HCT116 (cell line): ENCODE measurements at regions not wholly inside any gene's neighbourhood (a gene's known extent, or its start where the extent isn't known, plus 50 kb on each side); places are given as distances from the start of the nearest gene placed in this dataset.

Experiments
- EGR1 ChIP-seq: IDR thresholded peaks from 2 replicates; pipeline ENCODE4 v1.6.1; 2012; ENCODE audit warnings: low read depth
- EZH2 ChIP-seq: fragments of 200-600 bp; sonication (generic); IDR thresholded peaks from 2 replicates; pipeline ENCODE4 v1.6.1; 2017; ENCODE audit warnings: antibody characterized with exemption, mixed run types
- EZH2phosphoT487 ChIP-seq: fragments of 200-600 bp; IDR thresholded peaks from 2 replicates; pipeline ENCODE4 v1.6.1; 2018; ENCODE audit warnings: antibody characterized with exemption, borderline replicate concordance
- JUND ChIP-seq: IDR thresholded peaks from 2 replicates; pipeline ENCODE4 v1.6.1; 2012
- POLR2A ChIP-seq: IDR thresholded peaks from 2 replicates; pipeline ENCODE4 v1.7.0; 2011; ENCODE audit warnings: borderline replicate concordance; ENCODE audit not compliant: insufficient read depth, insufficient read length; ENCODE audit errors: extremely low read depth
- POLR2AphosphoS5 ChIP-seq: IDR thresholded peaks from 2 replicates; pipeline ENCODE4 v1.6.1; 2011; ENCODE audit warnings: mild to moderate bottlenecking, low read depth, low read length, moderate library complexity
- SIN3A ChIP-seq: IDR thresholded peaks from 2 replicates; pipeline ENCODE4 v1.6.1; 2012; ENCODE audit warnings: low read depth
- SRF ChIP-seq: IDR thresholded peaks from 2 replicates; pipeline ENCODE4 v1.6.1; 2012; ENCODE audit warnings: low read depth
- ZFX ChIP-seq: fragments of 450-650 bp; IDR thresholded peaks from 2 replicates; pipeline ENCODE4 v1.6.1; 2017
- ZNF274 ChIP-seq: fragments of 200-500 bp; sonication (Bioruptor generic); IDR thresholded peaks from 2 replicates; pipeline ENCODE4 v1.6.1; 2014; ENCODE audit warnings: mild to moderate bottlenecking, low read depth, low read length, inconsistent platforms
- TF ChIP-seq, protein P1 (sequence below), 3 experiments: fragments of 200-600 bp in 1 of 3; sonication (generic) in 1 of 3; IDR thresholded peaks in 2 of 3; conservative IDR thresholded peaks in 1 of 3; 2 replicates each; pipeline ENCODE4 v1.5.1; 2012 to 2017; ENCODE audit warnings: low read depth in 2 of 3, low read length in 2 of 3, antibody characterized with exemption in 1 of 3, borderline replicate concordance in 1 of 3, control low read depth in 1 of 3, mild to moderate bottlenecking in 1 of 3, mixed read lengths in 1 of 3, mixed run types in 1 of 3, moderate library complexity in 1 of 3; ENCODE audit not compliant: insufficient read depth in 1 of 3
- TF ChIP-seq, protein P2 (sequence below): IDR thresholded peaks from 2 replicates; pipeline ENCODE4 v1.6.1; 2012

DNA sequence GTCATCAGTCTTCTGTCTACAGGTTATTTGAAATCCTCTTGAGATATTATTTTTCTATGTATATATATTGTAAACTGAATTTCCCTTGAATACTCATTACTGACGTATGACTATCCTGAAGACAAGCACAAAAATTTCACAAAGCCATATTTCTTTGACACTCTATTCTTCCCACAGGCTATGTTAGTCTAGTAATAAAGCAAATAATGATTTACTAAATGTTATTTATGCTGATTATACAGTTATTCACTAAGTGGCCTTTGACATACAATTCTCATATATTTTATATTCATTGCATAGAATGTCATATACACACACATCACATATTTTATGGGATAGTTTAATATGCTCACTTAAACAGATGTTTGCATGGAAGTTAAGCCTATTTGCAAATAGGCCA is 793.0 kb upstream of the GRAMD2B start:
- no peak for TF ChIP-seq POLR2AphosphoS5
- TF ChIP-seq, protein P1, sequence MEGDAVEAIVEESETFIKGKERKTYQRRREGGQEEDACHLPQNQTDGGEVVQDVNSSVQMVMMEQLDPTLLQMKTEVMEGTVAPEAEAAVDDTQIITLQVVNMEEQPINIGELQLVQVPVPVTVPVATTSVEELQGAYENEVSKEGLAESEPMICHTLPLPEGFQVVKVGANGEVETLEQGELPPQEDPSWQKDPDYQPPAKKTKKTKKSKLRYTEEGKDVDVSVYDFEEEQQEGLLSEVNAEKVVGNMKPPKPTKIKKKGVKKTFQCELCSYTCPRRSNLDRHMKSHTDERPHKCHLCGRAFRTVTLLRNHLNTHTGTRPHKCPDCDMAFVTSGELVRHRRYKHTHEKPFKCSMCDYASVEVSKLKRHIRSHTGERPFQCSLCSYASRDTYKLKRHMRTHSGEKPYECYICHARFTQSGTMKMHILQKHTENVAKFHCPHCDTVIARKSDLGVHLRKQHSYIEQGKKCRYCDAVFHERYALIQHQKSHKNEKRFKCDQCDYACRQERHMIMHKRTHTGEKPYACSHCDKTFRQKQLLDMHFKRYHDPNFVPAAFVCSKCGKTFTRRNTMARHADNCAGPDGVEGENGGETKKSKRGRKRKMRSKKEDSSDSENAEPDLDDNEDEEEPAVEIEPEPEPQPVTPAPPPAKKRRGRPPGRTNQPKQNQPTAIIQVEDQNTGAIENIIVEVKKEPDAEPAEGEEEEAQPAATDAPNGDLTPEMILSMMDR (IDR thresholded peaks at IDR 0.05 in 2 of 3, conservative IDR thresholded peaks at IDR 0.05 in 1 of 3; ENCODE audit: borderline replicate concordance in 1 of 3, insufficient read depth in 1 of 3, low read depth in 2 of 3, low read length in 2 of 3) = no peak
- no peak for TF ChIP-seq EGR1
- no peak for TF ChIP-seq ZNF274
- TF ChIP-seq POLR2A = no peak
- TF ChIP-seq ZFX = no peak
- TF ChIP-seq JUND = no peak
- TF ChIP-seq, protein P2, sequence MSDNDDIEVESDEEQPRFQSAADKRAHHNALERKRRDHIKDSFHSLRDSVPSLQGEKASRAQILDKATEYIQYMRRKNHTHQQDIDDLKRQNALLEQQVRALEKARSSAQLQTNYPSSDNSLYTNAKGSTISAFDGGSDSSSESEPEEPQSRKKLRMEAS = no peak
- no peak for TF ChIP-seq SRF
- TF ChIP-seq SIN3A = no peak
- TF ChIP-seq EZH2phosphoT487 = no peak
- no peak for TF ChIP-seq EZH2
